NCI-H69 (cell line): ENCODE measurements at regions not wholly inside any gene's neighbourhood (a gene's known extent, or its start where the extent isn't known, plus 50 kb on each side); places are given as distances from the start of the nearest gene placed in this dataset.

Experiments
- DNase-seq: peaks from one replicate; lab custom pipeline; 2025; lab: John Stamatoyannopoulos, UW

- no peak for DNase-seq
These were observed 51.2 kb upstream of the SPRY4 start for GRCh38 chr5:142375944-142376411.
